Prostate gland (tissue), 2 donors: ENCODE measurements at regions not wholly inside any gene's neighbourhood (a gene's known extent, or its start where the extent isn't known, plus 50 kb on each side); places are given as distances from the start of the nearest gene placed in this dataset.

Source experiments
- DNase-seq: peaks from one replicate; pipeline ENCODE4 v3.0.0-alpha.2; 2019; ENCODE audit warnings: low spot score
- H3K27ac ChIP-seq, 2 donors: fragments of 200-600 bp; sonication (generic); 2 replicates each; pipeline ENCODE4 v1.5.1; 2017 to 2019
- H3K27me3 ChIP-seq: fragments of 200-600 bp; sonication (generic); replicated peaks from 2 replicates; pipeline ENCODE4 v1.5.1; 2019; ENCODE audit not compliant: insufficient read depth
- H3K36me3 ChIP-seq, 2 donors: fragments of 200-600 bp; sonication (generic); 1 replicate in 1 of 2; 2 replicates in 1 of 2; pipeline versions ENCODE4 v1.5.1 to v1.8.1; 2017 to 2019
- H3K4me1 ChIP-seq: fragments of 200-600 bp; sonication (generic); replicated peaks from 2 replicates; pipeline ENCODE4 v1.5.1; 2019
- H3K4me3 ChIP-seq, 2 donors: fragments of 200-600 bp; sonication (generic); 2 replicates each; pipeline ENCODE4 v1.5.1; 2017 to 2019
- H3K9me3 ChIP-seq: fragments of 200-600 bp; sonication (generic); 2 replicates; pipeline ENCODE4 v1.5.1; 2017
- POLR2A ChIP-seq: fragments of 450-650 bp; IDR thresholded peaks from one replicate; pipeline ENCODE4 v1.6.1; 2016; ENCODE audit warnings: antibody characterized with exemption, mild to moderate bottlenecking
- POLR2AphosphoS5 ChIP-seq: sonication (generic); formaldehyde crosslinking; IDR thresholded peaks from one replicate; pipeline ENCODE4 v1.6.1; 2017; ENCODE audit warnings: antibody characterized with exemption
- WGBS: methylation state at CpG from one replicate; pipeline ENCODE4 v1.1.5; 2018; 5-methylcytosine and 5-hydroxymethylcytosine counted together
- intact Hi-C: fragments of 100-400 bp; cut with DNase I; formaldehyde crosslinking; loops from one replicate; pipeline ENCODE4 v1.14.2; 2022
- TF ChIP-seq, protein P1 (sequence below), 4 experiments: fragments of 200-600 bp in 2 of 4; fragments of 450-650 bp in 2 of 4; sonication (generic) in 2 of 4; IDR thresholded peaks; 1 replicate in 3 of 4; 2 replicates in 1 of 4; pipeline ENCODE4 v1.5.1; 2016 to 2019; ENCODE audit warnings: antibody characterized with exemption in 4 of 4, mild to moderate bottlenecking in 2 of 4, moderate library complexity in 2 of 4

DNA sequence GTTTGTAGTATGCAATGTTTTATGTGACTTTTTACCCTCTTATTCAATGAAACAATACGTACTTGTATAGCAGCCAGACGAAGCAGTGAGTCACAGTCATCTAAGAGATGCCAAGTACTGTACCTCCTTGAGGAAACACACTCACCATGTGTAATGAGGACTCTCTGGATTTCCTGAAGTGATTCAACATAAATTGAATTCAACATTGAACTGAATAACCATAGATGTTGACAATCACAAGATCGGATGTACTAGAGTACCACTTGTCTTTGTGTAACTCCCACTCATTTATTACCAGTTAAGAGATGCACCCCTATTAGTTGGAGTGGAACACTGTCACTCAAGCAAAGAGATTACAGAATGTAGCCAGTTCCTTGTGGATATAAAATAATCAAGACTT lies 175.2 kb upstream of the HMGA2 start:
- Histone ChIP-seq H3K36me3 (no peaks in the 10 kb centered on the region), H3K4me3 (no peak overlapping the region), H3K27ac (no peak overlapping the region), H3K27me3 (no peaks in the 10 kb centered on the region), H3K4me1 (no peaks in the 10 kb centered on the region), H3K9me3 (no peaks in the 10 kb centered on the region)
- WGBS: 25% methylated on average over 3 of the region's 3 CpGs
- peak; percentile 28 for DNase-seq
- TF ChIP-seq, protein P1, sequence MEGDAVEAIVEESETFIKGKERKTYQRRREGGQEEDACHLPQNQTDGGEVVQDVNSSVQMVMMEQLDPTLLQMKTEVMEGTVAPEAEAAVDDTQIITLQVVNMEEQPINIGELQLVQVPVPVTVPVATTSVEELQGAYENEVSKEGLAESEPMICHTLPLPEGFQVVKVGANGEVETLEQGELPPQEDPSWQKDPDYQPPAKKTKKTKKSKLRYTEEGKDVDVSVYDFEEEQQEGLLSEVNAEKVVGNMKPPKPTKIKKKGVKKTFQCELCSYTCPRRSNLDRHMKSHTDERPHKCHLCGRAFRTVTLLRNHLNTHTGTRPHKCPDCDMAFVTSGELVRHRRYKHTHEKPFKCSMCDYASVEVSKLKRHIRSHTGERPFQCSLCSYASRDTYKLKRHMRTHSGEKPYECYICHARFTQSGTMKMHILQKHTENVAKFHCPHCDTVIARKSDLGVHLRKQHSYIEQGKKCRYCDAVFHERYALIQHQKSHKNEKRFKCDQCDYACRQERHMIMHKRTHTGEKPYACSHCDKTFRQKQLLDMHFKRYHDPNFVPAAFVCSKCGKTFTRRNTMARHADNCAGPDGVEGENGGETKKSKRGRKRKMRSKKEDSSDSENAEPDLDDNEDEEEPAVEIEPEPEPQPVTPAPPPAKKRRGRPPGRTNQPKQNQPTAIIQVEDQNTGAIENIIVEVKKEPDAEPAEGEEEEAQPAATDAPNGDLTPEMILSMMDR (IDR thresholded peaks at IDR 0.05): no peak
- TF ChIP-seq POLR2AphosphoS5: peak; percentile 66
- intact Hi-C loops: no loop called here

DNA sequence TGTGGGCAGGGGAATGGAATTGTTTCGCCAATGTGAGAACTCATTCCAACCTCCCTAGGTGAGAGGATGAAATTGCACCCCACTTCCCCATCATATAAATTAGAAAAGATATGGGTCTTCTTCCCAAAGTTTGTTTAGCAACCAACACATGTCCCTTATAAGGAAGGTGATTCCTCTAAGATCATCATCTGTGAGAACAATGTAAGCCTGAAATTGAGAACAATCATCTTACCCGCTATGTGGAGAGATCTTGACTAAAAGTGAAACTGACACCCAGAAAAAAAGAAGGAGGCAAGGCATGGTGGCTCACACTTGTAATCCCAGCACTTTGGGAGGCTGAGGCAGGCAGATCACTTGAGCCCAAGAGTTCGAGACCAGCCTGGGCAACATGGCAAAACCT lies 173.2 kb upstream of the HMGA2 start:
- no peaks in the 10 kb centered on the region for H3K9me3 ChIP-seq
- intact Hi-C loops: no loop called here
- 95% methylated on average over 3 of the region's 3 CpGs for WGBS

DNA sequence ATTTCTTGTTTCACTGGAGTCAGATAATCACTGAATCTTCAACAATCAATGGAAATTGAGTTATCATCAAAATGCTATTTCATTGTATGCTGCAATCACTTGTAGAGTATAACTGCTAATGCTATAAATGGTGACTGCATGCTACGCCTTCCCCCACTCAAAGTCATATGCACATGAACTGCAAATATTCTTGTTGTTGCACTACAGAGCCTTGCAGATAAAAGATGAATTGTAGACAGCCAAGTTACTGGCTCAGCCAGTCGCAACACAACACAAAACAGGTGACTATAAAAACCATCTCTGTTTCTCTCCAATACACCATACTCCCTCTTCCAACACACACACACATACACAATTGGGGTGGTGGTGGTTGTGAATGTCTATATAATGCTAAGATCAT lies 171.0 kb upstream of the HMGA2 start:
- no peaks in the 10 kb centered on the region for H3K4me1 ChIP-seq
- DNase-seq: no peak
- H3K27ac ChIP-seq: no peak overlapping the region
- no peaks in the 10 kb centered on the region for H3K36me3 ChIP-seq
- no peaks in the 10 kb centered on the region for H3K9me3 ChIP-seq
- intact Hi-C loops: no loop called here
- no peak overlapping the region for H3K4me3 ChIP-seq
- 77% methylated on average over 2 of the region's 2 CpGs for WGBS
- H3K27me3 ChIP-seq: no peaks in the 10 kb centered on the region
- TF ChIP-seq, protein P1 (IDR thresholded peaks at IDR 0.05): no peak
- TF ChIP-seq POLR2A: no peak
- TF ChIP-seq POLR2AphosphoS5: no peak

More for the DNA sequence above, 173.2 kb upstream of the HMGA2 start:
- Histone ChIP-seq H3K27ac (no peak overlapping the region), H3K4me1 (no peaks in the 10 kb centered on the region), H3K36me3 (no peaks in the 10 kb centered on the region), H3K4me3 (no peak overlapping the region), H3K27me3 (no peaks in the 10 kb centered on the region)
- TF ChIP-seq POLR2AphosphoS5 (no peak), POLR2A (no peak)
- TF ChIP-seq, protein P1 (IDR thresholded peaks at IDR 0.05): no peak
- no peak for DNase-seq

DNA sequence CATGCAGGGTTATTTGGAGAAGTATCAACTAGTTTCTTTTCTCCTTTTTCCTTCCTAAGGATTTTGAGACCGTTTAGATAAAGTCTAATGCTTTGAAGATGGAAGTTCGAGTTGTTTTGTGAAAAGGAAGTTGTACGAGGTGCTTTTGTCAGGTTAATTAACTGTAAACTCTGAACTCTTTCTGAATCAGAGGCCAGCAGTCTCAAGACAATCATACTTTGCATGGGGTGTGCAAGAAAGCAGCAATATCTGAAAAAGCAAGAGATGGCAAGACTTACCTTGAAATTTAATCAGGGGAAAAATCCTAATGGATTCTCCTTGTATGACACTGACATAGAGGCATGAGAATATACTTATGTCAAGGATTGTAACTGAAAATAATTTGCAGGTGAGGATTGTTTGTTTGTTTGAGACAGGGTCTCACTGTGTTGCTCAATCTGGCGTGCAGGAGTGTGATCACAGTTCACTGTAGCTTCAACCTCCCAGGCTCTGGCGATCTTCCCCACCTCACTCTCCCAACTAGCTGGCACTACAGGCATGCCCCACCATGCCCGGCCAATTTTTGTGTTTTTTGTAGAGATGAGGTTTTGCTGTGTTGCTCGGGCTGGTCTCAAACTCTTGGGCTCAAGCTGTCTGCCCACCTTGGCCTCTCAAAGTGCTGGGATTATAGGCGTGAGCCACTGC lies 170.2 kb upstream of the HMGA2 start:
- no peaks in the 10 kb centered on the region for H3K36me3 ChIP-seq
- 64% methylated on average over 8 of the region's 8 CpGs for whole genome bisulfite sequencing
- no peak for DNase-seq
- no peak overlapping the region for H3K27ac ChIP-seq
- no peak overlapping the region for H3K4me3 ChIP-seq
- no peaks in the 10 kb centered on the region for H3K27me3 ChIP-seq
- intact Hi-C loops: no loop called here
- TF ChIP-seq POLR2AphosphoS5: no peak
- TF ChIP-seq POLR2A: no peak
- TF ChIP-seq, protein P1 (IDR thresholded peaks at IDR 0.05): no peak
- no peaks in the 10 kb centered on the region for H3K4me1 ChIP-seq
- no peaks in the 10 kb centered on the region for H3K9me3 ChIP-seq

DNA sequence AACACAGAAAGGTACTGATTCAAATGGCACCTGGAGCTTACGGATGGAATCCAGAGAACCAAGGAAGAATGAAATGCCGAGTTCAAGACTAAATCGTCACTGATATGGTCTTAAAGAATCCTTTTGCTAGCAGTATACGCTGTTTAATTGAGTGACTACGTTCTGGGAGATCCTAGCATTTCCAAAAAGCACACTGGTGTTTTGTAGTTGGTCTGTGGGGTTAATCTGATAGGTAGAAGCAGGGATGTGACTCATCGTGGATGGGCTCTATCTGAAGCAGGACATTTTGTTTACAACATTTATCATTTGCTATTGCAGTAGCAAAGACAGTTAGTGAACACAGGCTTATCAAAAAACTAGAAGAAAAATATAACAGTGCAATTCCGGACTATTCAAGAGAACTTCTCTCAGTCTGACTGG lies 169.2 kb upstream of the HMGA2 start:
- intact Hi-C loops: no loop called here
- TF ChIP-seq POLR2A (no peak), POLR2AphosphoS5 (no peak)
- TF ChIP-seq, protein P1 (IDR thresholded peaks at IDR 0.05): no peak
- Histone ChIP-seq H3K9me3 (no peaks in the 10 kb centered on the region), H3K36me3 (no peaks in the 10 kb centered on the region), H3K4me3 (no peak overlapping the region), H3K4me1 (no peaks in the 10 kb centered on the region), H3K27ac (no peak overlapping the region), H3K27me3 (peaks cover 4% of the 10 kb centered on the region)
- 89% methylated on average over 7 of the region's 7 CpGs for WGBS
- no peak for DNase-seq
